Ishikawa (cell line): ENCODE measurements at regions not wholly inside any gene's neighbourhood (a gene's known extent, or its start where the extent isn't known, plus 50 kb on each side); places are given as distances from the start of the nearest gene placed in this dataset.

ENCODE experiments used
- CEBPB ChIP-seq: IDR thresholded peaks from 2 replicates; pipeline ENCODE4 v1.6.1; 2012
- EGR1 ChIP-seq: IDR thresholded peaks from 2 replicates; pipeline ENCODE4 v1.6.1; 2012
- EP300 ChIP-seq: IDR thresholded peaks from 2 replicates; pipeline ENCODE4 v1.6.1; 2012; ENCODE audit warnings: borderline replicate concordance
- FOXM1 ChIP-seq: IDR thresholded peaks from 2 replicates; pipeline ENCODE4 v1.6.1; 2012; ENCODE audit warnings: low read depth, borderline replicate concordance
- NFIC ChIP-seq: IDR thresholded peaks from 2 replicates; pipeline ENCODE4 v1.6.1; 2012
- YY1 ChIP-seq: IDR thresholded peaks from 2 replicates; pipeline ENCODE4 v1.6.1; 2012; ENCODE audit warnings: low read depth
- TF ChIP-seq, protein P1 (sequence below): IDR thresholded peaks from 2 replicates; pipeline ENCODE4 v1.6.1; 2012
- TF ChIP-seq, protein P2 (sequence below): IDR thresholded peaks from 2 replicates; pipeline ENCODE4 v1.6.1; 2012; ENCODE audit warnings: low read depth, mild to moderate bottlenecking

- TF ChIP-seq EGR1 (no peak), YY1 (no peak), EP300 (no peak), NFIC (no peak), FOXM1 (no peak), CEBPB (no peak)
- TF ChIP-seq, protein P1, sequence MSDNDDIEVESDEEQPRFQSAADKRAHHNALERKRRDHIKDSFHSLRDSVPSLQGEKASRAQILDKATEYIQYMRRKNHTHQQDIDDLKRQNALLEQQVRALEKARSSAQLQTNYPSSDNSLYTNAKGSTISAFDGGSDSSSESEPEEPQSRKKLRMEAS = no peak
- TF ChIP-seq, protein P2, sequence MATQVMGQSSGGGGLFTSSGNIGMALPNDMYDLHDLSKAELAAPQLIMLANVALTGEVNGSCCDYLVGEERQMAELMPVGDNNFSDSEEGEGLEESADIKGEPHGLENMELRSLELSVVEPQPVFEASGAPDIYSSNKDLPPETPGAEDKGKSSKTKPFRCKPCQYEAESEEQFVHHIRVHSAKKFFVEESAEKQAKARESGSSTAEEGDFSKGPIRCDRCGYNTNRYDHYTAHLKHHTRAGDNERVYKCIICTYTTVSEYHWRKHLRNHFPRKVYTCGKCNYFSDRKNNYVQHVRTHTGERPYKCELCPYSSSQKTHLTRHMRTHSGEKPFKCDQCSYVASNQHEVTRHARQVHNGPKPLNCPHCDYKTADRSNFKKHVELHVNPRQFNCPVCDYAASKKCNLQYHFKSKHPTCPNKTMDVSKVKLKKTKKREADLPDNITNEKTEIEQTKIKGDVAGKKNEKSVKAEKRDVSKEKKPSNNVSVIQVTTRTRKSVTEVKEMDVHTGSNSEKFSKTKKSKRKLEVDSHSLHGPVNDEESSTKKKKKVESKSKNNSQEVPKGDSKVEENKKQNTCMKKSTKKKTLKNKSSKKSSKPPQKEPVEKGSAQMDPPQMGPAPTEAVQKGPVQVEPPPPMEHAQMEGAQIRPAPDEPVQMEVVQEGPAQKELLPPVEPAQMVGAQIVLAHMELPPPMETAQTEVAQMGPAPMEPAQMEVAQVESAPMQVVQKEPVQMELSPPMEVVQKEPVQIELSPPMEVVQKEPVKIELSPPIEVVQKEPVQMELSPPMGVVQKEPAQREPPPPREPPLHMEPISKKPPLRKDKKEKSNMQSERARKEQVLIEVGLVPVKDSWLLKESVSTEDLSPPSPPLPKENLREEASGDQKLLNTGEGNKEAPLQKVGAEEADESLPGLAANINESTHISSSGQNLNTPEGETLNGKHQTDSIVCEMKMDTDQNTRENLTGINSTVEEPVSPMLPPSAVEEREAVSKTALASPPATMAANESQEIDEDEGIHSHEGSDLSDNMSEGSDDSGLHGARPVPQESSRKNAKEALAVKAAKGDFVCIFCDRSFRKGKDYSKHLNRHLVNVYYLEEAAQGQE = no peak
Measured at GRCh38 chr12:91309450-91309849, 126.8 kb upstream of the DCN start.
